Coronary artery (tissue), 2 donors: ENCODE measurements at regions not wholly inside any gene's neighbourhood (a gene's known extent, or its start where the extent isn't known, plus 50 kb on each side); places are given as distances from the start of the nearest gene placed in this dataset.

Source experiments
- DNase-seq: peaks from one replicate; pipeline ENCODE4 v3.0.0-alpha.2; 2017; ENCODE audit warnings: low spot score
- H3K27ac ChIP-seq, 2 donors: fragments of 200-600 bp; sonication (generic); one replicate each; pipeline ENCODE4 v1.5.1; 2016 to 2019
- H3K4me3 ChIP-seq: fragments of 200-600 bp; sonication (generic); 2 replicates; pipeline ENCODE4 v1.5.1; 2016; ENCODE audit warnings: mild to moderate bottlenecking, moderate library complexity
- CTCF ChIP-seq: fragments of 200-600 bp; sonication (generic); IDR thresholded peaks from one replicate; pipeline ENCODE4 v1.5.1; 2019; ENCODE audit warnings: antibody characterized with exemption

GRCh38 chr12:58029260-58029659 lies 87.9 kb downstream of the ATP23 start:
- H3K4me3 ChIP-seq, result no peak overlapping the region
- no peak for TF ChIP-seq CTCF
- no peak for DNase-seq
- H3K27ac ChIP-seq, result no peak overlapping the region

- Histone ChIP-seq H3K4me3 (no peak overlapping the region), H3K27ac (no peak overlapping the region)
- DNase-seq, result no peak
- no peak for TF ChIP-seq CTCF
These were observed 89.4 kb downstream of the ATP23 start for GRCh38 chr12:58030566-58031279.

- H3K4me3 ChIP-seq, result no peak overlapping the region
- H3K27ac ChIP-seq, result no peak overlapping the region
- DNase-seq, result no peak
- TF ChIP-seq CTCF, result no peak
These were observed 90.8 kb downstream of the ATP23 start for GRCh38 chr12:58032156-58032555.

- DNase-seq, result no peak
- Histone ChIP-seq H3K4me3 (no peak overlapping the region), H3K27ac (no peak overlapping the region)
- no peak for TF ChIP-seq CTCF
These were observed 92.5 kb downstream of the ATP23 start for GRCh38 chr12:58033831-58034230.

GRCh38 chr12:58034311-58034710 lies 92.9 kb downstream of the ATP23 start:
- no peak for DNase-seq
- peak overlapping the region in 1 of 2 donors; percentile 19 for H3K27ac ChIP-seq
- H3K4me3 ChIP-seq, result no peak overlapping the region

GRCh38 chr12:58034712-58035111 lies 93.3 kb downstream of the ATP23 start:
- no peak for TF ChIP-seq CTCF
- DNase-seq, result no peak
- Histone ChIP-seq H3K27ac (no peak overlapping the region), H3K4me3 (no peak overlapping the region)

More at GRCh38 chr12:58034311-58034710, 92.9 kb downstream of the ATP23 start:
- no peak for TF ChIP-seq CTCF

GRCh38 chr12:58041441-58041840 lies 100.1 kb downstream of the ATP23 start:
- DNase-seq, result no peak
- H3K27ac ChIP-seq, result no peak overlapping the region
- TF ChIP-seq CTCF, result no peak
- H3K4me3 ChIP-seq, result no peak overlapping the region
